Tibial nerve (tissue), 4 donors: ENCODE measurements at regions not wholly inside any gene's neighbourhood (a gene's known extent, or its start where the extent isn't known, plus 50 kb on each side); places are given as distances from the start of the nearest gene placed in this dataset.

Experiments
- DNase-seq, 2 donors: peaks; one replicate each; pipeline ENCODE4 v3.0.0-alpha.2; 2019; ENCODE audit warnings: low spot score in 2 of 2
- H3K27ac ChIP-seq, 4 donors: fragments of 200-600 bp; sonication (generic) in 3 of 4; one replicate each; pipeline ENCODE4 v1.5.1; 2017 to 2019; ENCODE audit warnings: mild to moderate bottlenecking in 1 of 4
- H3K27me3 ChIP-seq, 2 donors: fragments of 200-600 bp; sonication (generic) in 1 of 2; one replicate each; pipeline versions ENCODE4 v1.5.1 to v1.6.0; 2017 to 2019
- H3K36me3 ChIP-seq, 3 donors: fragments of 200-600 bp; sonication (generic); one replicate each; pipeline ENCODE4 v1.5.1; 2018 to 2019
- H3K4me1 ChIP-seq, 4 donors: fragments of 200-600 bp; sonication (generic) in 3 of 4; one replicate each; pipeline ENCODE4 v1.5.1; 2017 to 2019
- H3K4me3 ChIP-seq, 4 donors: fragments of 200-600 bp; sonication (generic) in 3 of 4; one replicate each; pipeline ENCODE4 v1.5.1; 2017 to 2019; ENCODE audit warnings: mild to moderate bottlenecking in 1 of 4, moderate library complexity in 1 of 4
- H3K9me3 ChIP-seq, 4 donors: fragments of 200-600 bp; sonication (generic) in 3 of 4; one replicate each; pipeline ENCODE4 v1.5.1; 2017 to 2019
- CTCF ChIP-seq, 5 experiments: fragments of 200-600 bp in 3 of 5; fragments of 450-650 bp in 2 of 5; sonication (generic) in 3 of 5; IDR thresholded peaks; one replicate each; pipeline ENCODE4 v1.5.1; 2016 to 2019; ENCODE audit warnings: antibody characterized with exemption in 5 of 5, mild to moderate bottlenecking in 3 of 5, moderate library complexity in 2 of 5
- EP300 ChIP-seq, 2 donors: sonication (generic); formaldehyde crosslinking; IDR thresholded peaks; one replicate each; pipeline ENCODE4 v1.6.1; 2017; ENCODE audit warnings: antibody characterized with exemption in 2 of 2, mild to moderate bottlenecking in 1 of 2
- POLR2A ChIP-seq, 2 donors: fragments of 450-650 bp; IDR thresholded peaks; one replicate each; pipeline ENCODE4 v1.6.1; 2017; ENCODE audit warnings: antibody characterized with exemption in 2 of 2, mild to moderate bottlenecking in 2 of 2, moderate library complexity in 2 of 2
- WGBS, 2 donors: methylation state at CpG; one replicate each; pipeline ENCODE4 v1.1.5; 2018; 5-methylcytosine and 5-hydroxymethylcytosine counted together

- no peak for DNase-seq
- H3K4me3 ChIP-seq = no peak overlapping the region
- no peaks in the 10 kb centered on the region for H3K27me3 ChIP-seq
- no peak overlapping the region for H3K27ac ChIP-seq
- no peak for TF ChIP-seq CTCF (IDR thresholded peaks at IDR 0.05)
- no peak for TF ChIP-seq EP300 (IDR thresholded peaks at IDR 0.05)
- TF ChIP-seq POLR2A (IDR thresholded peaks at IDR 0.05) = no peak
- H3K9me3 ChIP-seq = no peaks in the 10 kb centered on the region
- WGBS, 2 donors = 48 to 61% methylated on average over 1 of the region's 1 CpG
- no peaks in the 10 kb centered on the region for H3K4me1 ChIP-seq
- no peaks in the 10 kb centered on the region for H3K36me3 ChIP-seq
Observed at GRCh38 chr2:149892563-149892962, 305.0 kb upstream of the MMADHC start.

GRCh38 chr2:149885946-149886345 lies 298.4 kb upstream of the MMADHC start:
- Histone ChIP-seq H3K27ac (no peak overlapping the region), H3K36me3 (no peaks in the 10 kb centered on the region), H3K4me3 (no peak overlapping the region), H3K4me1 (no peaks in the 10 kb centered on the region), H3K27me3 (no peaks in the 10 kb centered on the region), H3K9me3 (no peaks in the 10 kb centered on the region)
- TF ChIP-seq POLR2A (IDR thresholded peaks at IDR 0.05) = no peak
- TF ChIP-seq CTCF (IDR thresholded peaks at IDR 0.05) = no peak
- no peak for TF ChIP-seq EP300 (IDR thresholded peaks at IDR 0.05)
- DNase-seq = no peak
- 60 to 69% methylated on average over 2 of the region's 2 CpGs for WGBS, 2 donors

- Histone ChIP-seq H3K4me3 (no peak overlapping the region), H3K9me3 (no peaks in the 10 kb centered on the region), H3K36me3 (no peaks in the 10 kb centered on the region), H3K4me1 (no peaks in the 10 kb centered on the region), H3K27ac (no peak overlapping the region), H3K27me3 (no peaks in the 10 kb centered on the region)
- TF ChIP-seq EP300 (IDR thresholded peaks at IDR 0.05) = no peak
- TF ChIP-seq POLR2A (IDR thresholded peaks at IDR 0.05) = no peak
- no peak for TF ChIP-seq CTCF (IDR thresholded peaks at IDR 0.05)
- 77 to 82% methylated on average over 2 of the region's 2 CpGs for WGBS, 2 donors
- no peak for DNase-seq
Observed at GRCh38 chr2:149885468-149885867, 297.9 kb upstream of the MMADHC start.

GRCh38 chr2:149884871-149885270 lies 297.3 kb upstream of the MMADHC start:
- Histone ChIP-seq H3K27ac (no peak overlapping the region), H3K9me3 (no peaks in the 10 kb centered on the region), H3K4me3 (no peak overlapping the region), H3K4me1 (no peaks in the 10 kb centered on the region), H3K36me3 (no peaks in the 10 kb centered on the region), H3K27me3 (no peaks in the 10 kb centered on the region)
- no peak for TF ChIP-seq POLR2A (IDR thresholded peaks at IDR 0.05)
- no peak for TF ChIP-seq CTCF (IDR thresholded peaks at IDR 0.05)
- TF ChIP-seq EP300 (IDR thresholded peaks at IDR 0.05) = no peak
- DNase-seq = no peak

- Histone ChIP-seq H3K9me3 (no peaks in the 10 kb centered on the region), H3K4me3 (no peak overlapping the region), H3K4me1 (no peaks in the 10 kb centered on the region), H3K36me3 (no peaks in the 10 kb centered on the region), H3K27me3 (no peaks in the 10 kb centered on the region), H3K27ac (no peak overlapping the region)
- TF ChIP-seq CTCF (IDR thresholded peaks at IDR 0.05) (no peak), POLR2A (IDR thresholded peaks at IDR 0.05) (no peak), EP300 (IDR thresholded peaks at IDR 0.05) (no peak)
- 24 to 34% methylated on average over 1 of the region's 1 CpG for WGBS, 2 donors
- DNase-seq = no peak
Observed at GRCh38 chr2:149877913-149878312, 290.3 kb upstream of the MMADHC start.
